Activated CD4-positive, CD25-positive, alpha-beta regulatory T cell treated with anti-CD3 and anti-CD28 coated beads, Interleukin-2, amount 50 U/mL, for 24 hours (primary cell): ENCODE measurements at regions not wholly inside any gene's neighbourhood (a gene's known extent, or its start where the extent isn't known, plus 50 kb on each side); places are given as distances from the start of the nearest gene placed in this dataset.

Experiments used
- ATAC-seq, 2 donors: fragments of 150-1000 bp; cut with Tn5 transposase; one replicate each; pipeline ENCODE4 v1.10.0; 2021; ENCODE audit warnings: mild to moderate bottlenecking in 1 of 2, moderate library complexity in 1 of 2

DNA sequence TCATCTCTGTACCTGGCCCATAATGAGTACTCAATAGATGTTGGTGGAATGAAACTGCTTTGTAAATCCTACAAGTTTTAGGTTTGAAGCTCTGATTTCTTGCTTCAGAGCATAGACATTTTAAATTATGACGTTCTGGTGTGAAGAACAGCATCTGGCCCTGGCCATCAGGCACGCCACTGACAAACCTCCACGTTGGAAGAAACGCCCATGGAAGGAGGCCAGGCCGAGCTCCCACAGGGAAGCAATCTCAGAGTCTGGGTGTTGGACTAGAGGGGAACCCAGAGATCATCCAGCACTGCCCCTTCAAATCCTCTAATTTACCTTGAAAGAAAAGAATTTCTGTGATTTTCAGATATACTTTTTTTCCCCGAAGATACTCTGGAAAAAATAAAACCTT is 328.1 kb upstream of the RGMA start:
- ATAC-seq: no peak

DNA sequence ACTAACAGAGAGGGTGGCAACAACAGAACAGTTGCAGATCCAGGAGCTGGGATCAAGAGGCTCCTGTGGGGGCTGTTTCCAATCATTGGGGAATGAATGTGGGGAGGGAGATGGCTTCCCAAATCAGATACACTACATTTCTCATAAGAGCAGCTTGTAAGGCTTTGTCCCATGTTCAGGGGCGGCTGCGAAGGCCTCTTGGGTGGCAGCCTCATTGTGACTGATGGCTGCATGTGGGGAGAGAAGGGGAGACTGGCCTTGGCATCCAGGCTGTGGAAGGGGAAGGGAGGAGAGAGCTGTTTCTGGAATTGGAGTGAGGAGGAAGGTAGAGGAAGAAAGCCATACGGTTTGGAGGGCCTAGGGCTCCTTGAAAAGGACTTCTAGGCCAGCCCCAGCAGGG is 326.6 kb upstream of the RGMA start:
- no peak for ATAC-seq

DNA sequence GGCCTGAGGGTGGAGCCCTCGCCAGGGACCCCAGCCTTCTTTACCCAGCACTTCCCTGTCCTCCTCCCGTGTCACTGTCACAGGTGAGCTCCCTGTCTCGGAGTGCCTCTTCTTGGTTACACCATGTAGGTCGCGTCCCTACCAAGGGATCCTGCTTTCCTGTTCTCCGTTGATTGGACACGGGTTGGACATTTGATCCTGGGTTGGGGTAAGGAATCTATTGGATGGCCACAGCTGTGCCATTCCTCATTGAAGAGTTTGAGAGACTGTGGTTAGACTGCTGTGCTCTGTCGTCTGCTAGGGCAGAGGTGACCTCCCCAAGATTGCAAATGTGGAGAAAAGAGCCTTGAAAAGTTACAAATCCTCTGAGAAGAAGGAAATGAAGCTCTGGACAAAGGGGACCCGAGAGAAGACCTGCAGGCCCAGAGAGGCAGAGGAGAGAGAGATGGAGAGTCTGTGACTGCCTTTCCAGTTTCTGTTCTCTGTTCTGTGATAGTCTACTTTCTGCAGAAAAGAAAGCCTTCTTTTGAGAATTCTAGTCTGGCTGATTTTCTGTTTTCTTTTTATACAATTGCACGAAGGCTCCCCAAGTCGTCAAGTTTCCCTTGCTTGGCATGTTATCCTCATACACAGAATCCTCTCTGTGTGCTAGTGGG is 325.7 kb upstream of the RGMA start:
- ATAC-seq: no peak

DNA sequence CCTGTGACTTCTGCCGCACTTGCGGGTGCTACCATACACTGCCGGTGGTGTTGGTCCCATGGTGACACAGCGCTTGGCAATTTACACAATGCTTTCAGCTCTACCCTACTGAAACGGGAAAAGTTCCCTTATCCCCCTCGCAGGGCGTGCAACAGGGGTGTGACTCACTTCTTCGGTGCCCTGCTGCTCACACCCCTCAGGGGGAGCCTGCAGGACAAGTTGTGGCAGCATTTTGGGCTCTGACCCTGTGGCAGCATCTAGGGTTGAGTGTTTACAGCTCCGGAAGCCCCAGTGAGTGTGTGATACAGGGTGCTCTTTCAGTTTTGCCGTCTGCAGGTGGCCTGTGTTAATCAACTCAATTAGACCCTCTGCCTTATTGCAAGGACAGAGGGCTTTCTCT is 324.7 kb upstream of the RGMA start:
- no peak for ATAC-seq

DNA sequence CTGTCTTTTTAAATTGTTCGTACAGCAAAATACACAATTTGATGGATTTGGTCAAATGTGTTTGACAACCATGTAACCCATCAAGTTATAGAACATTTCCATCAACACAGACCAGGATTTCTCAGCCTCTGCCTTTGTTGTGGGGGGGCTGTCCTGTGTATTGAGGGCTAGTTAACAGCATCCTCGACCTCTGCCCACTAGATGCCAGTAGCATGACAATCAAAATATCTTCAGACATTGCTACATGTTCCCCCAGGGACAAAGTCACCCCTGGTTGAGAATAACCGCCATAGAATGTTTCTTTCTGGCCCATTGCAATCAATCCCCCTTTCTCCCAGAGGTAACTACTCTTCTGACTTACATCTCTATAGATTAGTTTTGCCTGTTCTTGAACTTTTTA is 310.1 kb upstream of the RGMA start:
- no peak for ATAC-seq

DNA sequence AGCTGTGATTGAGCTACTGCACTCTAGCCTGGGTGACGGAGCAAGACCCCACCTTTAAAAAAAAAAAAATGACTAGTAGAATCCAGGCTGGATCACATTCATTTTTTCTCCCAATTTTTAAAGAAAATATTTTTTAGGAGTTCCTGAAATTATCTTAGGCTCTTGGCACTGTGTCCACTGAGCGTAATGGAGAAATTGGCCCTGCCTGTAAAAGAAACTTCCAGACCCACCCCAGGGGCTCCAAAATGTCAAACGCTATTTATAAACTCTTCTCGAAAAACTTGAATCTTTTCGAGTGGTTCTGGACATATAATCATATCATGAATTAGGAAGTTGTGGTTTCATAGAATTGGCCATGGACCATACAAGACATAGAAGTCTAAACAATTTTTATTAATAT is 300.2 kb upstream of the RGMA start:
- ATAC-seq: no peak

DNA sequence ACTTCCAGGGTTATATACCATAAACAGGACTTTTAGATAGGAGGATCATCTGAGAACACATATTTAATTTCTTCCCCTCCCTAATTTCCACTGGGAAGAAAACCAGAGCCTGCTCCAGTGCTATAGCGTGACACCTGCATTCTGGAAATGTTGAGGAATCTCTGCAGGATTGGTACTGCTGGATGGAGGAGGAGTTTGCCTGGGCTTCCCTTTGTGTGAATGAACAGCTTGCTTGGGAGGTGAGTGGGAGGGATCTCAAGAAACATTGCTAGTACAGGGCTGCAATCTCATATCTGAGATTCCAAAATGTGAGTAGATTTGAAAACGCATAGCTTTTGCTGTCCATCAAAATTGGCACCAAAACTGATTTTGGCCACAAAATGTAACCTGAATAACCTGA is 295.9 kb upstream of the RGMA start:
- no peak for ATAC-seq

DNA sequence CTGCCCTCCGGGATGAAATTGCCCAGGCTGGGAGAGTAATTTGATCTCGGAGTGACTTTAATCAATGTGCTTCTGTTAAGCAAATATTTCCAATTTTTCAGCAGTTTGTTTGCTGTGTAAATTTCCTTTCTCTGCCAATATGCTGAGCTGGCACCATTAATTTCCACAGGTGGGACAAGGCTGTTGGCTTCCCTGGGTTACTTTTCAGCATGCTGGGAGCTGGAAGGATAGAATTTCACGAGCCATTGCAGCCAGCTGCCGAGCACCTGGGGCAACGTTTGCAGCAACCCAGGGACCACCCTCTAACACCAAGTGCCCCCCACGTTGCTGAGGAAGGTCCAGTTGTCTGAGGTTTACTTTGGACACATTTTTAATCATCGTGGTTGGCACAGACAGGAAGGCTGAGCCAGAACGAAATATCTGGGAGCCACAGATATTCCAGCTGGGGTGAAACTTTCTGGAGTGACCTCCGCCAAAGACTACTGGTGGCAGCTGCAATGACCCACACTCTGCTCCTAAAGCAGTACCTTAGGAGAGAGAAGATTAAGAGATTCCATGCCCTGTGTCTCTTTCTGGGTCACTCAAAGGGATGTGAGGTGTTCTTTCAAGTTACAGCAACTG is 293.3 kb upstream of the RGMA start:
- ATAC-seq: no peak

DNA sequence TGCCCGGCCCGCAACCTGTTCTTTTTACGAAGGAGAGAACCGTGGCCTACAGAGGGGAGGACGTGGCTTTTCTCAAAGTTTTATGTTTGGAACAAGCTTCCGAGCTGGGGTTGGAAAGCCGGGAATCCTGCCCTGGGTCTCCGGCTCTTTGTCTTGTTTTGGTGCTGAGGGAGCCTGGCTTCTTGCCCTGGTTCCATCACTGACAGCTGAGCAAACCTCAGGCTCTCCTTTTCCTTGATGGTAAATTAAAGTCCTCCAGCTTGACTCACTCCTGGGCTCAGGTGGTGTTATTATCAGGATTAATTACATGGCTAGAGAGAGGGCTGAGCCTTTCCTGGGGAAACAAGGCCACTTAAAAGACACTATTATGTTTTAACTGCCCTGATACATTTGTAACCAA is 289.5 kb upstream of the RGMA start:
- ATAC-seq: no peak

DNA sequence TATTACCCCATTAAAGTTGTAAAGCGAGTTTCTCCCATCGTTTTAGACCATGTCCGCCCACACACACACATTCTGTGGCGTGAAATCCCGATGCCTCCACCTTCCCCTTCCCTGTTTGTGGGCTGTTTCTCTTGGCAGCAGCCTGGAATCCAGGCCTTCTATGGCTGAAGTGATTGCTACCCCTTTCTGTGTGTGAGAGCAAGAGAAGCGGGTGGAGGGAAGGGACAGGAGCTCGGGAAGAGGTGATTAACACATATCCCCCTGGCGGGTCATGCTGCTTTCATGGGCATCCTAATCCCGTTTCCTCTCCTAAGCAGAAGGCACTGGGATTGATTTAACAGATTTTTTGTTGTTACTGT is 283.8 kb upstream of the RGMA start:
- no peak for ATAC-seq

DNA sequence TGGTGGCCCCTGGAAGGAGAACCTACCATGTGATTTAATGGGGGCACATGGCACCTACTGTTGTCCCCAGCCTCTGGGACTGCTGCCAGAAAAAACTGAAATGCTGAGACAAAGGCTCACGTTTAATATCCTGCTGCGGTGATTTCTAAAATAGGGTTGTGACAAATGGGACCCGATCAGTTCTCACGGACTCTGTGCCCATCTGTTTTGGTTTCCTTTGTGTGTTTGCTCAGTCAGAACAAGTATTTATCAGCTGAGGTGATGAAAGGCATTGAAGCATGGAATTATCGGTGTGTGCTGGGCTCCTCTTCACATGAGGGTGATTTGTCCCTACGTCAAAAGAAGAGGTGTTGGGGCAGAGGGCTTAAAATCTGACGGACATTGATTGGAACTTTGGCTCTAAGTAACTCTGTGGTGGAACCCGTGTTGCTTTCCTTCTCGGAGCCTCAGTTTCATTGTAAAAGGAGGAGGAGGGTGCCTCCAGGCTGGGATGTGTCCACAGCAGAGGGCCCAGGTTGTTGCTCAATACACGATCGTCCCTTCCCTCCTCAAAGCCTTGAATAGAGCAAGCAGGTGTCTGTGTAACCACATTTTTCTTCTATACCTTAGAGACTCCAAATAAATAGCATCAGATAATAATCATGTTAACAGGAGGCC is 283.3 kb upstream of the RGMA start:
- ATAC-seq: no peak

DNA sequence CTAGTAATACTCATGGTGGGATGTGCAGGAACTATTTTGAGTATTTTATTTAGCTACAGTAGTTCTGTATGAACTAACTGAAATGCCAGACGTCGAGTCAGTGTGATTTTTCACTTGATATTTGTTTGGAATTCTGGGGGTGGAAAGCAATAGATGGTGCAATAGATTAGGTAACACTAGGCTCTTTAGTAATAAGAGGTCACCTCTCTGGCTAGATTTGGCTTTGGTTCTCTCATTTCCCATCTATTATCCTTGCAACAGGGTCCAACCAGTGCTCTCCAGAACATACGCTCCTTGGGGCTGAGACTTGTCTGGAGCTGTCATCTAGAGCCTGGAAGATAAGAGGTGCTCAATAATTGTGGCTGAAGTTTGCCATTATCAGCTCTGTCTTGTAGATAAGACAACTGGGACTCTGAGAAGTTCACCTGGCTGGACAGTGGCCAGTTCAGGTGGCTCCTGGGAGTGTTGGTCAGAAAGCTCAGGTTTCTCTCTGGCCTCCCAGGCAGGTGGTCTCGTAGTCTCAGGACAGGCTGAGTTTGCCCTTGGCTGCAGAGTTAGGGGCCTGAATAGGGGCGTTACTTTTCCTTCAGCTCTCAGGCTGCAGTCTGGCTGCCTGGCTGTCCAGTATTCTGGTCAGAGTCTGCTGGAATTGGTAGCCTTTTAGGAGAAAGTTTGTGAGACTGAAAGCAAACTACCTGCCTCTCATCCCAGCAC is 277.5 kb upstream of the RGMA start:
- ATAC-seq: no peak

DNA sequence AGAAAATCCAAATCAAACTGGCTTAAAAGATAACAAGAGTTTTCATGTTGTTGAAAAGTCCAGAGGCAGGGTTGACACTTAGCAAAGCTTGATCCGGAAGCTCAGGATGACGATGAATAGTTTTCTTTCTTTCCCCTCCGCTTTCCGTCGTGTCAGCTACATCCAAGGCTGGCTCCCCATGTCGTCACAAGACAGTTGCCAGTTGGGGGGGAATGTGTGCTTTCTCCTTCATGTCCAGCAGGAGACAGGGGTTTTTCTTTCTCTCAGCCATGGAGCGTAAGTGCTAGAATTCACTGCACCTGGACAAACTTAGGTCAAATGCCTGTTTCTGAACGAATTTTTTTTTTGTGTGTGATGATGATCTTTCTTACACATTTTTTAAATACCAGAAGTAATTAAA is 273.8 kb upstream of the RGMA start:
- no peak for ATAC-seq

DNA sequence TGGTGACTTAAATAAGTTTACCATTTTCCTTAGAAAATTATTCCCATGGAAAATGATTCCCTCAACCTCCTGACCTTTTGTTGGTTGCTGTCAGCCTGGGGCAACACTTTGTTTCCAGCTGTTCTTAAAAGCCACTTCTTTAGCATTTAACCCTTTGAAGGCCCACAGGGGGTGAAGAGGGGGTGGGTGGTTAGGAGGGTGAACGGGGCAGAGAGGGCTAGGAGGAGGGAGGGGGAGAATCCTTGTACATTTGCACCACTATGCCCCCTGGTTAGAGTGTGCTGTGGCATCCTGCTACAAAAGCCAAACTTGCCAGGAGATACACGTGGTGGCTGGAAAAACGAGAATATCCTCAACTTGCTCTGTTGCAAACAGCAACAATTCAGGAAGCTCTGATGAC is 273.2 kb upstream of the RGMA start:
- ATAC-seq: no peak

DNA sequence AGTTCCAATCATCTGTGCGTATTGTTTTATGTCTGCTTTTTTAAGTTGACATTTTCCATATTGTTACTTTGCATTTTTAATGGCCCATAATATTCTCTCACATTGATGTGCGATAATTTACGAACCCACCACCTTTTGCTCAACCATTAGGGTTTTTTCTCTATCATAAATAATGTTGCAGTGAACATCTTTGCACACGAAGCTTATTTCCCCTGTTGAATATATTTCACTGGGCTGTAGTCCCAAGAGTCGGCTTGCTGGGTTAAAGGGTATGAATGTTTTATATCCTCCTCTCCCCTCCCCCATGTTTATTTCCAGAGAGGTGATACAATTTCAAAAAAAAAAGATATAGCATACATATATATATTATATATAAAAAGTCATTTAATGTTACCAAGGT is 272.7 kb upstream of the RGMA start:
- ATAC-seq: no peak

DNA sequence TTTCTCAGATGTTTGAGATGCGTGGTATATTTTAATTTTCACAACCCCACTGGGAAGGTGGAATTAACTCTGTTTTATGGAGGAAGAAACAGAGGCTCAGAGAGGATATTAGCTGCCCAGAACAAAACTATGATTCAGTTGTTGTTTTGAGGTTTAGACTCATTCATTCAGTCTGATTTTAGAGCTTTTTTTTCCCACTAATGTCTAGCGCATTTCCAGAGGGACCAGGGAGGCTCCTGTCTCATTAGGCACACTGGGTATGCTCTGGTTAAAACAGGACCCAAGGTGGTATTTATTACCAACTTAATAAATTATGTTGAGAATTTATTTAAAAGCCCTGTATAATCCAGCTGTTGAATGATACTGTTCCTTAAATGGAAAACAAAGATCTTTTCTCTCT is 272.0 kb upstream of the RGMA start:
- ATAC-seq: no peak

DNA sequence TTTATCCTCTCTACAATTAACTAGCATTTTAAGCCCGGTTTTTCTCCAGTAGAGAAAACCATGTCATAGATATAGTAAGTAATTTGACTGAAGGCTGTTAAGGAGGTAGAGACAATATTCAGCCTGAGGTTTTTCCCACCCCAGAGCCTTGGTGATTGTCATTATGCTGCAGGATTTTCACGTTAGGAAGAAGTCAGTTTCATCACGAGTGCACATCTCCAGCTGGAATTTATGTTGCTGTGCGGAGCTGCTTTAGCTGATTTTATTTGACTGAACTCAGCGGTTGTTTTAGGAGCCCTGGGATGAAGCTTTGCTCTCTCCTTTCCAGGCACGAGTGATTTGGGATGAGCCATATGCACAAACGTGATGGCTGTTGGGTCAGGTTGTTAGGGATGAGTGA is 271.3 kb upstream of the RGMA start:
- ATAC-seq: no peak

DNA sequence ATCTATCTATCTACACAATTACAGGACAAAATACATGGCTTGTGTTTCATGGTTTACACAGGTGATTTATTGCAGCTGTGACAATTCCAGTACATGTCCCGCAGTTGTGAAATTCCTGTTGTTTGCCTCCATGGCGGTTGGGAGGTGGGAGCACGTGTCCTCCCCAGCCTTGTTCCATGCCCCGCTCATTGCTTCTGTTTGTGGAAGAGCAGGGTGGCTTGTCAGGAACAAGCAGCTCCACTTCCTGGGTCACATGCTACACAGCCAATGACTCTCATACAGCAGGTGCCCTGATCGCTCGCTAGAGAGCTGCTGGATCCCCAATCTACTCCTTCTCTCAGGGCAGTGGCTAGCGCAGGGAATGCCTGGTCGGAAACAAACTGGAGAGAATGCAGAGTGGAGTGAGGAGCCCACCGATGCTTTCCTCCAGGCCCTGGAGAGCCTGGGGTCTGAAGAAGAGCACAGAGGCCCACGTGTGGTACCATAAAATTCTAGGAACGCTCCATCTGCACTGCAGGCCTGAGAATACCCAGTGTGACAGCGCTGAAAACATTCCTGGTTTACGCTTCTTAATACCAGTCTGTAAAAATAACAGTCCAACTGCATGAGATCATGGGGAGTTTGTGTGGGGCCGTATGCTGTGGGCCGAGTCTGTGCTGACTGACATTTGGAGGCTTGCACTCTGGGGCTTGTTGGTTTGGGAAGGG is 270.6 kb upstream of the RGMA start:
- ATAC-seq: no peak

DNA sequence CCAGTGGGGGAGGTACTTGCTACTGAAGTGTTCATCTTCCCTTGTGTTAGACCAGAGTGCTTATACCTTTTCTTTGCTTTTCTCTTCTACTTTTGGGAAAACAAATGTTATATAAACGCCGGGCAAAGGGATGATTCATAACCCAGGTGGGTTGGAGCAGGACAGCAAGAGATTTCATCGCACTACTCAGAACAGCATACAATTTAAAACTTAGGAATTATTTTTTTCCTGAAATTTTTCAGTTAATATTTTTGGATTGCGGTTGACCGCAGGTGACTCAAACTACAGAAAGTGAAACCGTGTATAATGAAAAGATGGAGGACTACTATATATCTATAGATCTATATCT is 270.0 kb upstream of the RGMA start:
- ATAC-seq: no peak

DNA sequence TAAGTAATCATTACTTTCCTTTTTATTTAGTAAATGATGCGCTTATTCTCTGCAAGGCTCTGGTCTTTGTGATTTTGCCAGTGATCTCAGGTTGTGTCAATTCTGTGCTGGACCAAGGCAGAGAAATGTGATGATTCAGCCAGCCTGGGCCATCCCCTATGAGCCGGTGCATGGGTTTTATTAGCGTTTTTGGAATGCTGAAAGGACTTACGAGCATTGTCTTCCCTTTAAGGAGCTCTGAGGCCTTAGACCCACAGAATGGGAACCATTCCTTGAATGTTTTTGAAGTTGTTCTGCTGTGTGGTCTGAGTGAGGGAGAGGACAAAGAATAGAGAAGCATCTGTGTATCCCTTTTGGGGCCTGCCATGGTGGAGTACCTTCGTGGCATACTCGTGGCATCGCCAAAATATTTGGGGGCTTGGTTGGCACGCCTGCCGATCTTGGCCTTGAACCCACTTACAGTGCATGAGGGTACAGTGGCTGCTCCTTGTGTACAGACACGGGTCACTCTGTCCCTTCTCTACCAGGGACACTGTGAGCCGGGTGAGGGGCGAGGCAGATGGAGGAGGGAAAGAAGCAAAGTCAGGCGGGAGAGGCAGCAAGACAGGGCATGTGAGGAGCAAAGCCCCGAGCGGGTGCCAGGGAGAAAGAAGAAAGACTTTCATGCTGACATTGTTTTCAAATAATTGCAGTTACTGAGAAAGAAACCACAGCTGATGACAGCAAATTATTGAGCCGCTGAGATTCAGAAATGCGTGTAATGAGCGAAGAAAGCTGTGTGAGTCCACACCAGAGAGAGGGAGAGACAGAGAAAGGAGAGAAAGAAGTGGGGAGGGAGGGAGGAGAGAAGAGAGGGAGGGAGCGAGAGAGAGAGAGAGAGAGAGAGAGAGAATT is 269.4 kb upstream of the RGMA start:
- ATAC-seq: no peak

DNA sequence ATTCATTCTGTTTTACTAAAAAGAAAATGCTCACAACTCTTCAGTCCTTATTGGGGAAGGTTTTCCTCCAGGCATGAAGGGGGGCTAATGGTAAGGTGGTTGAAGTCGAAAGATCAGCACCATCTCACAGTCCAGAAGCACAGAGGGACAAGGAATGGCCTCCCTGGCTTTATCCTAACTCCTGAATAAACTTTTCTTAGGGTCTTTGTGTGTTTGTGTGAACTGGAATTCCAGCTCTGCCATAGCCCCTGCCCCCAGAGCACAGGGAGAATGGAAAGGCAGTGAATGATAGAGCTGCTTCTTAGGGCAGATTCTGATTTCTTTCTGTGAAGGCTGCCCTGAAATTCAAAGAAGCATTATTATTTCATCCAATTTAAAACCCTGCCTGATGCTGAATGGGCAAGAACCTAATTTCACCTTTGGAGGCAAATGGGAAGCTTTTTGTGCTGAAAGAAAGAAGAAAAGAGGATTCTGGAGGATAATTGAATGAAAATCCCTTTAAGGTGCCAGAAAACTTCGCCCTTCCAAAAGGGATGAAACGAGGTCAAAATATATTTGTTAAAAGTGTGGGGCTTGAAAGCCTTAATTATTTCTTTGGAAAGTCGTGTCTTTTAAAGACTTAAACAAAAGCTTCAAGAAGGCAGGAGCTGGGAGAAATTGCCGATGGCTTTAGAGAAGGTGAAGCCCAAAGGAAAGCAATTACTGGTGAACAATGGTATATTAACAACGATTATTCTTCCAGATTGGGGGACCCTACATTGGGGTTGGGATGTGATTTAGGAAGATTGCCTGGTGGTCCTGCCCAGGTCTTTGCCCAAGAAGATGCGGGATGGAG is 259.9 kb upstream of the RGMA start:
- no peak for ATAC-seq

DNA sequence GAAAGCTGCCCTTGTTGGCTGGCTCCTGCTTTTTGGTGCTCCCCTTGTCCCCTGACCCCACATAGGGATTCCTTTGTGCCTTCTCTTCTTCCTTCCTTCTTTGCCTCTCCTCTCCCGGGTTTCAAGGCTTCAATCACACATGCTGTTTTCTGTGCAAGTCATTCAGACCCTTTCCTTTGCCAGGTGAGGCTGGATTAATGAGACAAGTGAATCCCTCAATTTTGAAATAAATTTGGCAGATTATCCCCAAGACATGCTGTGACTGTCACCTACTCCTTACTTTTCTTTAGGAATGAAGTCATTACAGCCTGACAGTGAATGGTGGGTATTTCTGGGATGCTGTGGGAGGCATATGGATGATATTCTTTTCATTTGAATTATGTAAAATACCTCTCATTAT is 259.0 kb upstream of the RGMA start:
- ATAC-seq: no peak
